ENCODE measurements at regions not wholly inside any gene's neighbourhood (a gene's known extent, or its start where the extent isn't known, plus 50 kb on each side); places are given as distances from the start of the nearest gene placed in this dataset.
"Not testable (repeated sequence)": the region's sequence is repeated elsewhere in the genome, so short reads cannot be mapped to it uniquely, and the experiment has no call there.

DNA sequence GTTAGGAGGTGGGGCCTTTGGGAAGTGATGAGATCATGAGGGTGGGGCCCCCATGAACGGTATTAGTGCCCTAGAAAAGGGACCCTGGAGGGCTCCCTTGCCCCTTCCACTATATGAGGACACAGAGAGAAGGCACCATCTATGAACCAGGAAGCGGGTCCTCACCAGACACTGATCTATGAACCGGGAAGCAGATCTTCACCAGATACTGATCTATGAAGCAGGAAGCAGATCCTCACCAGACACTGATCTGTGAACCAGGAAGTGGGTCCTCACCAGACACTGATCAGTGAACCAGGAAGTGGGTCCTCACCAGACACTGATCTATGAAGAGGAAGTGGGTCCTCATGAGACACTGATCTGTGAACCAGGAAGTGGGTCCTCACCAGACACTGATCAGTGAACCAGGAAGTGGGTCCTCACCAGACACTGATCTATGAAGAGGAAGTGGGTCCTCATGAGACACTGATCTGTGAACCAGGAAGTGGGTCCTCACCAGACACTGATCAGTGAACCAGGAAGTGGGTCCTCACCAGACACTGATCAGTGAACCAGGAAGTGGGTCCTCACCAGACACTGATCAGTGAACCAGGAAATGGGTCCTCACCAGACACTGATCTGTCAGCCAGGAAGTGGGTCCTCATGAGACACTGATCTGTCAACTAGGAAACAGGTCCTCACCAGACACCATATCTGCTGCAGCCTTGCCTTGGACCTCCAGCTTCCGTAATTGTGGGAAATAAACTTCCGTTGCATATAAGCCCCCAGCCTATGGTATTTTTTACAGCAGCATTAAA lies 316.1 kb downstream of the BRD1 start:
- H3K4me3 Mint-ChIP-seq; intact Hi-C loops (cut with micrococcal nuclease); H3K36me3 Mint-ChIP-seq (ENCODE audit: low read depth); H3K27me3 Mint-ChIP-seq (ENCODE audit: low read depth); CTCF ChIA-PET; DNase-seq: not testable (repeated sequence)
- Mint-ChIP-seq H3K9me3 (peaks cover 17% of the 10 kb centered on the region), H3K4me1 (ENCODE audit: low read depth) (peaks cover 12% of the 10 kb centered on the region), H3K27ac (peak overlapping the region; percentile 78)

- CTCF ChIA-PET, result interaction anchor here (0.7 kb wide), 1 partner anchor 528 kb away, joined by 4 read pairs; no protein-coding TSS in a partner anchor
- intact Hi-C loops (cut with micrococcal nuclease), result no loop called here
Measured at GRCh38 chr22:49510718-49511117, 317.0 kb downstream of the BRD1 start.

DNA sequence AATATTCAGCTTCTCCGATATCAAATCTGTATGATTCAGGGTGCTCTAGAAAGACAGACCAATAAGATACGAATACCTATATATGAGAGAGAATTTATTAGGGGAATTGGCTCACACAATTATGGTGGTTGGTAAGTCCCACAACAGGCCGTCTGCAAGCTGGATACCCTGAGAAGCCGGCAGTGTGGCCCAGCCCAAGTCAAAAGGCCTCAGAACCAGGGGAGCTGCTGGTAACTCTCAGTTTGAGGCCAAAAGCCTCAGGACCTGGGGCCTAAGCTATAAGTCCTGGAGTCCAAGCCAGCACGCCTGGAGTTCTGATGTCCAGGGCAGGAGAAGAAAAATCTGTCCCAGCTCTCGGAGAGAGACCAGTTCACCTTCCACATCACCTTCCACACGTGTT lies 318.7 kb downstream of the BRD1 start:
- intact Hi-C loops (cut with micrococcal nuclease), result no loop called here
- peaks cover 17% of the 10 kb centered on the region for H3K9me3 Mint-ChIP-seq
- no peak overlapping the region for H3K27ac Mint-ChIP-seq
- H3K4me1 Mint-ChIP-seq (ENCODE audit: low read depth), result peaks cover 12% of the 10 kb centered on the region
- no peak for DNase-seq
- no peaks in the 10 kb centered on the region for H3K27me3 Mint-ChIP-seq (ENCODE audit: low read depth)
- CTCF ChIA-PET, result no interaction called here
- H3K36me3 Mint-ChIP-seq (ENCODE audit: low read depth), result peaks cover 7% of the 10 kb centered on the region
- no peak overlapping the region for H3K4me3 Mint-ChIP-seq

More at GRCh38 chr22:49510718-49511117, 317.0 kb downstream of the BRD1 start:
- H3K4me3 Mint-ChIP-seq, result no peak overlapping the region
- no peaks in the 10 kb centered on the region for H3K27me3 Mint-ChIP-seq (ENCODE audit: low read depth)
- no peak overlapping the region for H3K27ac Mint-ChIP-seq
- H3K4me1 Mint-ChIP-seq (ENCODE audit: low read depth), result peaks cover 12% of the 10 kb centered on the region
- no peak for DNase-seq
- H3K36me3 Mint-ChIP-seq (ENCODE audit: low read depth), result peaks cover 7% of the 10 kb centered on the region
- peaks cover 17% of the 10 kb centered on the region for H3K9me3 Mint-ChIP-seq

- no peak overlapping the region for H3K27ac Mint-ChIP-seq
- no peak overlapping the region for H3K4me3 Mint-ChIP-seq
- CTCF ChIA-PET, result no interaction called here
- peaks cover 7% of the 10 kb centered on the region for H3K36me3 Mint-ChIP-seq (ENCODE audit: low read depth)
- H3K9me3 Mint-ChIP-seq, result peaks cover 13% of the 10 kb centered on the region
- H3K27me3 Mint-ChIP-seq (ENCODE audit: low read depth), result no peaks in the 10 kb centered on the region
- no peak for DNase-seq
- H3K4me1 Mint-ChIP-seq (ENCODE audit: low read depth), result peaks cover 9% of the 10 kb centered on the region
- intact Hi-C loops (cut with micrococcal nuclease), result no loop called here
Measured at GRCh38 chr22:49508561-49508960, 319.1 kb downstream of the BRD1 start.

DNA sequence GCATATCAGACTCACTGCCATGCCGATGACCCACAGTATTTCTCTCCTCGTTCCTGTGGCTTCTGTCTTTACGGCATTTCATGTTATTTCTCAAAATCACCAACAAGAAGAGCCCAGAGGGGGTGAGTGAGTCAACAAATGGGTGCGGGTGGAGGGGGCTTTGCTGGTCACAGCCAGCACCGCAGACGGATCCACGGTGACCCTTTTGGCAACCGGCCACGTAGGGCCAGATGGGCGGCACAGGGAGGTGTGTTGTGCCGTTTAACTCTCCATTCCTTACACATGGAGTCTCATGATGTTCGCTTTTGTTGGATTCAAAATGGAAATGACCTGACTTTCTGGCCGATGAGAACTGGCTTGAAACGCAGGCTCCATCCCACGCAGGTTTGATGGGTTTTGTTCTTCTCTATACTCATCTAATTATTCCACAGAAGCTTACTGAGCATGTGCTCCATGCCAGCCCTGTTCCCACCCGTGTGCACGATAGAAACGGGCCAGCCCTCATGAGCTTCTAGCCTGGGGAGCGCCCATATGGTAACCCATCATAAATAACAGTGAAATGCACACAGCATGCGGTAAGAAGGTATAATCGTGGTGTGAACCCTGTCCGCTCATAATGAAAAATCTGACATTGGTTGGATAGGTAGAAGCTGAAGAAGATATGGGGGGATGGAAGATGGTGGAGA lies 319.9 kb downstream of the BRD1 start:
- peaks cover 7% of the 10 kb centered on the region for H3K4me1 Mint-ChIP-seq (ENCODE audit: low read depth)
- H3K27me3 Mint-ChIP-seq (ENCODE audit: low read depth), result no peaks in the 10 kb centered on the region
- H3K9me3 Mint-ChIP-seq, result peaks cover 11% of the 10 kb centered on the region
- DNase-seq, result no peak
- CTCF ChIA-PET, result no interaction called here
- intact Hi-C loops (cut with micrococcal nuclease), result no loop called here
- peaks cover 7% of the 10 kb centered on the region for H3K36me3 Mint-ChIP-seq (ENCODE audit: low read depth)
- no peak overlapping the region for H3K4me3 Mint-ChIP-seq
- no peak overlapping the region for H3K27ac Mint-ChIP-seq

DNA sequence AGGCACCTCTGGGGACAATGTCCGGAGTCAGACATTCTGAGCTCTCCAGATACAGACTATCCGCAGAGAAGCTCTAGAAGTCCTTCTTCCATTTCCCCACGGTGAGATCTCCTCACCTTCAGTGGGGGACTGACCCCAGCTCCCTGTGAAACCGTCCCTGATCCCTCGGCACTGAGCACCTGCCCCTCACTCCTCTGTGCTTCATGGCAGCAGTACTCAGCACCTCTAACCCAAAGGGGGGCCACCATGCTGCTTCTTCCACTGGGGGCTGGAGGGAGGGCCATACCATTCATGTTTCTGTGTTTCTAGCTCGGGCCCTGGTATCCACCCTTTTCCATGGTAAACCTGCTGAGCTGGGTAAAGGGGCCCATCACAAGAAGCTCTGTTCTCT lies 321.7 kb downstream of the BRD1 start:
- H3K4me1 Mint-ChIP-seq (ENCODE audit: low read depth), result no peaks in the 10 kb centered on the region
- peaks cover 7% of the 10 kb centered on the region for H3K9me3 Mint-ChIP-seq
- no peak overlapping the region for H3K4me3 Mint-ChIP-seq
- intact Hi-C loops (cut with micrococcal nuclease), result no loop called here
- H3K27ac Mint-ChIP-seq, result no peak overlapping the region
- CTCF ChIA-PET, result no interaction called here
- DNase-seq, result no peak
- peaks cover under 1% of the 10 kb centered on the region for H3K36me3 Mint-ChIP-seq (ENCODE audit: low read depth)
- H3K27me3 Mint-ChIP-seq (ENCODE audit: low read depth), result no peaks in the 10 kb centered on the region

DNA sequence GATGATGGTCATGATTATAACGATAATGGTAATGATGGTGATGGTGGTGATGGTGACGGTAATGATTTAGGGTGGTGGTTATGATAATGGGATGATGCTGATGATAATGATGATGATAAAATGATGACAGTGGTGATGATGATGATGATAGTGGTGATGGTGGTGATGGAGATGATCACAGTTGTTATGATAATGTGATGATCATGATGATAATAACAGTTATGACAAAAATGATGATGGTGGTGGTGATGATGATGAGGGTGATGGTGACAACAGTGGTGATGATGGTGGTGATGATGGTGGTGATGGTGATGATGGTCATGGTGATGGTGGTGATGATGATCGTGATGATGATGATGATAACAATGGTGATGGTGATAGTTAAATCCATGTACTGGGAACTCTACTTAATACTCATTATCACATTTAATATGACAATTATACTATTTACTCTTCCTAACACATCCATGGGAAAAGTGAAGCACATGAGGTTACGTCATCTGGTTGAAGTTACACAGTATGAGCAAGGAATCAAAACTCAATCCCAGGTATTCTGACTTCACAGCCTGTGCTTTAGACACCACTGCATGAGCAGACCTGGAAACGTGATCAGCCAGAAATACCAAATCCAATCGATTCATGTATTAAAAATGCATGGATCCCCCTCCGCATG lies 322.2 kb downstream of the BRD1 start:
- DNase-seq, result no peak
- Mint-ChIP-seq H3K27me3 (ENCODE audit: low read depth) (no peaks in the 10 kb centered on the region), H3K36me3 (ENCODE audit: low read depth) (no peaks in the 10 kb centered on the region), H3K4me3 (no peak overlapping the region), H3K27ac (no peak overlapping the region), H3K9me3 (peaks cover 4% of the 10 kb centered on the region), H3K4me1 (ENCODE audit: low read depth) (no peaks in the 10 kb centered on the region)
- CTCF ChIA-PET, result no interaction called here
- intact Hi-C loops (cut with micrococcal nuclease), result no loop called here

GRCh38 chr22:49503896-49504521 lies 323.7 kb downstream of the BRD1 start:
- Mint-ChIP-seq H3K27me3 (ENCODE audit: low read depth) (no peaks in the 10 kb centered on the region), H3K27ac (no peak overlapping the region), H3K9me3 (no peaks in the 10 kb centered on the region), H3K4me3 (no peak overlapping the region), H3K36me3 (ENCODE audit: low read depth) (no peaks in the 10 kb centered on the region), H3K4me1 (ENCODE audit: low read depth) (no peaks in the 10 kb centered on the region)
- no peak for DNase-seq
- CTCF ChIA-PET, result no interaction called here
- intact Hi-C loops (cut with micrococcal nuclease), result no loop called here

- Mint-ChIP-seq H3K4me1 (ENCODE audit: low read depth) (no peaks in the 10 kb centered on the region), H3K9me3 (no peaks in the 10 kb centered on the region), H3K27me3 (ENCODE audit: low read depth) (no peaks in the 10 kb centered on the region), H3K36me3 (ENCODE audit: low read depth) (no peaks in the 10 kb centered on the region), H3K27ac (no peak overlapping the region), H3K4me3 (no peak overlapping the region)
- DNase-seq, result no peak
- intact Hi-C loops (cut with micrococcal nuclease), result no loop called here
- CTCF ChIA-PET, result interaction anchor here (1.1 kb wide), 1 partner anchor 74 kb away, joined by 3 read pairs; no protein-coding TSS in a partner anchor
Measured at GRCh38 chr22:49503321-49503720, 324.4 kb downstream of the BRD1 start.

- Mint-ChIP-seq H3K27me3 (ENCODE audit: low read depth) (no peaks in the 10 kb centered on the region), H3K4me3 (no peak overlapping the region), H3K27ac (no peak overlapping the region), H3K36me3 (ENCODE audit: low read depth) (no peaks in the 10 kb centered on the region), H3K9me3 (no peaks in the 10 kb centered on the region), H3K4me1 (ENCODE audit: low read depth) (no peaks in the 10 kb centered on the region)
- DNase-seq, result no peak
- CTCF ChIA-PET, result interaction anchor here (1.1 kb wide), 1 partner anchor 75 kb away, joined by 3 read pairs; no protein-coding TSS in a partner anchor
- intact Hi-C loops (cut with micrococcal nuclease), result no loop called here
Measured at GRCh38 chr22:49502126-49502826, 325.4 kb downstream of the BRD1 start.

GRCh38 chr22:49500942-49501395 lies 326.7 kb downstream of the BRD1 start:
- H3K27ac Mint-ChIP-seq, result no peak overlapping the region
- no peak overlapping the region for H3K4me3 Mint-ChIP-seq
- CTCF ChIA-PET, result no interaction called here
- no peaks in the 10 kb centered on the region for H3K4me1 Mint-ChIP-seq (ENCODE audit: low read depth)
- DNase-seq, result no peak
- H3K27me3 Mint-ChIP-seq (ENCODE audit: low read depth), result no peaks in the 10 kb centered on the region
- intact Hi-C loops (cut with micrococcal nuclease), result no loop called here
- peaks cover 3% of the 10 kb centered on the region for H3K36me3 Mint-ChIP-seq (ENCODE audit: low read depth)
- no peaks in the 10 kb centered on the region for H3K9me3 Mint-ChIP-seq

- no peaks in the 10 kb centered on the region for H3K27me3 Mint-ChIP-seq (ENCODE audit: low read depth)
- CTCF ChIA-PET, result no interaction called here
- H3K4me1 Mint-ChIP-seq (ENCODE audit: low read depth), result no peaks in the 10 kb centered on the region
- no peak overlapping the region for H3K4me3 Mint-ChIP-seq
- no peaks in the 10 kb centered on the region for H3K9me3 Mint-ChIP-seq
- intact Hi-C loops (cut with micrococcal nuclease), result no loop called here
- H3K27ac Mint-ChIP-seq, result no peak overlapping the region
- peaks cover 3% of the 10 kb centered on the region for H3K36me3 Mint-ChIP-seq (ENCODE audit: low read depth)
- DNase-seq, result no peak
Measured at GRCh38 chr22:49500076-49500460, 327.6 kb downstream of the BRD1 start.

Data from activated naive CD4-positive, alpha-beta T cell treated with anti-CD3 and anti-CD28 coated beads for 36 hours (primary cell).